ENCODE measurements at regions not wholly inside any gene's neighbourhood (a gene's known extent, or its start where the extent isn't known, plus 50 kb on each side); places are given as distances from the start of the nearest gene placed in this dataset.

- TF ChIP-seq POLR2AphosphoS5 (IDR thresholded peaks at IDR 0.05) (no peak), CTCF (IDR thresholded peaks at IDR 0.05) (no peak)
Measured at GRCh38 chr22:49033616-49034015, 794.1 kb downstream of the BRD1 start.
